Mesothelial cell of epicardium (in vitro differentiated cells): ENCODE measurements at regions not wholly inside any gene's neighbourhood (a gene's known extent, or its start where the extent isn't known, plus 50 kb on each side); places are given as distances from the start of the nearest gene placed in this dataset.

Source experiments
- DNase-seq, 2 experiments: peaks; one replicate each; pipeline ENCODE4 v3.0.0; 2021; ENCODE audit warnings: low spot score in 2 of 2; ENCODE audit not compliant: unreplicated experiment in 2 of 2
- H3K27ac Mint-ChIP-seq: 2 replicates; pipeline ENCODE4 v1.8.0; 2021; ENCODE audit warnings: mixed read lengths
- H3K27me3 Mint-ChIP-seq: 2 replicates; pipeline ENCODE4 v1.8.0; 2021; ENCODE audit warnings: low read depth, mixed read lengths
- H3K36me3 Mint-ChIP-seq: 2 replicates; pipeline ENCODE4 v1.8.0; 2021; ENCODE audit warnings: mixed read lengths
- H3K4me1 Mint-ChIP-seq: 2 replicates; pipeline ENCODE4 v1.8.0; 2021; ENCODE audit warnings: mixed read lengths
- H3K4me3 Mint-ChIP-seq: 2 replicates; pipeline ENCODE4 v1.8.0; 2021; ENCODE audit warnings: mild to moderate bottlenecking, moderate library complexity, mixed read lengths
- H3K9me3 Mint-ChIP-seq: 2 replicates; pipeline ENCODE4 v1.8.0; 2021; ENCODE audit warnings: mixed read lengths
- CTCF ChIP-seq: fragments of 200-600 bp; sonication (generic); IDR thresholded peaks from one replicate; pipeline ENCODE4 v1.5.0; 2021; ENCODE audit warnings: antibody characterized with exemption; ENCODE audit not compliant: unreplicated experiment

- Mint-ChIP-seq H3K4me1 (peaks cover 39% of the 10 kb centered on the region), H3K27me3 (no peaks in the 10 kb centered on the region), H3K27ac (no peak overlapping the region), H3K9me3 (no peaks in the 10 kb centered on the region), H3K4me3 (no peak overlapping the region), H3K36me3 (no peaks in the 10 kb centered on the region)
- no peak for DNase-seq
- no peak for TF ChIP-seq CTCF
Measured at GRCh38 chr2:236943841-236944513, 141.7 kb upstream of the COPS8 start.

GRCh38 chr2:236944561-236944960 lies 141.1 kb upstream of the COPS8 start:
- no peak overlapping the region for H3K27ac Mint-ChIP-seq
- H3K36me3 Mint-ChIP-seq = no peaks in the 10 kb centered on the region

GRCh38 chr2:236945431-236946016 lies 140.2 kb upstream of the COPS8 start:
- H3K36me3 Mint-ChIP-seq = no peaks in the 10 kb centered on the region
- peaks cover 28% of the 10 kb centered on the region for H3K4me1 Mint-ChIP-seq
- no peak overlapping the region for H3K4me3 Mint-ChIP-seq
- H3K9me3 Mint-ChIP-seq = no peaks in the 10 kb centered on the region
- H3K27me3 Mint-ChIP-seq = no peaks in the 10 kb centered on the region
- H3K27ac Mint-ChIP-seq = no peak overlapping the region
- no peak for DNase-seq
- no peak for TF ChIP-seq CTCF

More at GRCh38 chr2:236944561-236944960, 141.1 kb upstream of the COPS8 start:
- TF ChIP-seq CTCF = no peak
- DNase-seq = no peak
- Mint-ChIP-seq H3K9me3 (no peaks in the 10 kb centered on the region), H3K4me1 (peaks cover 34% of the 10 kb centered on the region), H3K4me3 (no peak overlapping the region), H3K27me3 (no peaks in the 10 kb centered on the region)

- no peak for DNase-seq
- peaks cover 7% of the 10 kb centered on the region for H3K36me3 Mint-ChIP-seq
- TF ChIP-seq CTCF = no peak
- peaks cover 9% of the 10 kb centered on the region for H3K9me3 Mint-ChIP-seq
- H3K4me1 Mint-ChIP-seq = peaks cover 16% of the 10 kb centered on the region
- no peak overlapping the region for H3K27ac Mint-ChIP-seq
- H3K27me3 Mint-ChIP-seq = no peaks in the 10 kb centered on the region
- H3K4me3 Mint-ChIP-seq = no peak overlapping the region
Measured at GRCh38 chr2:236946871-236947270, 138.8 kb upstream of the COPS8 start.

- Mint-ChIP-seq H3K36me3 (peaks cover 10% of the 10 kb centered on the region), H3K4me1 (peaks cover 16% of the 10 kb centered on the region), H3K4me3 (no peak overlapping the region), H3K9me3 (peaks cover 12% of the 10 kb centered on the region), H3K27me3 (no peaks in the 10 kb centered on the region), H3K27ac (no peak overlapping the region)
- no peak for TF ChIP-seq CTCF
- no peak for DNase-seq
Measured at GRCh38 chr2:236947294-236947693, 138.4 kb upstream of the COPS8 start.
